ENCODE measurements at regions not wholly inside any gene's neighbourhood (a gene's known extent, or its start where the extent isn't known, plus 50 kb on each side); places are given as distances from the start of the nearest gene placed in this dataset.

DNA sequence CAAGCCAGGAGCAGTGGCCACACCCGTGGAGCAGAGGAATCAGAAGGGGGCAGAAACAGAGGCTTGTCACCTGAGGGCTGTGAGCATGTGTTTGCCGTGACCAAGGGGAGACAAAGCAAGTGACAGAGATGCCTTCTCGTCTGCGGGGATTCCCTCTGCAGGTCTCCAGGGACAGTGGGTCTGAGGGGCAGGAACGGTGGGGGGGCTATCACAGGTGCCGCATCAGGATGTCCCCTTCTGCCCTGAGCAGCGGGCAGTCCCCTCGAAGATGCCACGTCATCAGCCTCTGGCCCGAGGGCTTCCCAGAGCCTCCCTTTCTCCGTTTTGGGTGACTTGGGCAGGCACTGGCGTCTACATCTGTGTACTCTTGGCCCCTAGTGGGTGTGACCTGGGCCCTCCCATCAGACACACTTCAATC, 338.7 kb downstream of the PREX1 start:
- TF ChIP-seq CTCF (conservative IDR thresholded peaks at IDR 0.05 in 1 of 2, IDR thresholded peaks at IDR 0.05 in 1 of 2; ENCODE audit: extremely low read depth in 1 of 2, insufficient read depth in 1 of 2, low read depth in 1 of 2, low read length in 2 of 2) (no peak), EZH2 (IDR thresholded peaks at IDR 0.05; ENCODE audit: borderline replicate concordance, low read length) (no peak)

All from mammary epithelial cell (primary cell).